ENCODE measurements at regions not wholly inside any gene's neighbourhood (a gene's known extent, or its start where the extent isn't known, plus 50 kb on each side); places are given as distances from the start of the nearest gene placed in this dataset.

- TF ChIP-seq, protein P1, sequence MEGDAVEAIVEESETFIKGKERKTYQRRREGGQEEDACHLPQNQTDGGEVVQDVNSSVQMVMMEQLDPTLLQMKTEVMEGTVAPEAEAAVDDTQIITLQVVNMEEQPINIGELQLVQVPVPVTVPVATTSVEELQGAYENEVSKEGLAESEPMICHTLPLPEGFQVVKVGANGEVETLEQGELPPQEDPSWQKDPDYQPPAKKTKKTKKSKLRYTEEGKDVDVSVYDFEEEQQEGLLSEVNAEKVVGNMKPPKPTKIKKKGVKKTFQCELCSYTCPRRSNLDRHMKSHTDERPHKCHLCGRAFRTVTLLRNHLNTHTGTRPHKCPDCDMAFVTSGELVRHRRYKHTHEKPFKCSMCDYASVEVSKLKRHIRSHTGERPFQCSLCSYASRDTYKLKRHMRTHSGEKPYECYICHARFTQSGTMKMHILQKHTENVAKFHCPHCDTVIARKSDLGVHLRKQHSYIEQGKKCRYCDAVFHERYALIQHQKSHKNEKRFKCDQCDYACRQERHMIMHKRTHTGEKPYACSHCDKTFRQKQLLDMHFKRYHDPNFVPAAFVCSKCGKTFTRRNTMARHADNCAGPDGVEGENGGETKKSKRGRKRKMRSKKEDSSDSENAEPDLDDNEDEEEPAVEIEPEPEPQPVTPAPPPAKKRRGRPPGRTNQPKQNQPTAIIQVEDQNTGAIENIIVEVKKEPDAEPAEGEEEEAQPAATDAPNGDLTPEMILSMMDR (IDR thresholded peaks at IDR 0.05; ENCODE audit: low read depth, low read length, poor library complexity, severe bottlenecking) = no peak
- TF ChIP-seq EZH2phosphoT487 (IDR thresholded peaks at IDR 0.05; ENCODE audit: borderline replicate concordance, low read length) = no peak
Measured at GRCh38 chr5:24245821-24246220, 399.0 kb downstream of the CDH10 start.
